ENCODE measurements at regions not wholly inside any gene's neighbourhood (a gene's known extent, or its start where the extent isn't known, plus 50 kb on each side); places are given as distances from the start of the nearest gene placed in this dataset.
"Not testable (repeated sequence)": the region's sequence is repeated elsewhere in the genome, so short reads cannot be mapped to it uniquely, and the experiment has no call there.

- DNase-seq (no peak), ATAC-seq (no peak)
- no peaks in the 10 kb centered on the region for H3K9me3 ChIP-seq (ENCODE audit: control insufficient read depth, low read length)
- H3K27me3 ChIP-seq (ENCODE audit: control insufficient read depth, insufficient read depth) = no peaks in the 10 kb centered on the region
- intact Hi-C loops (cut with DNase I) = no loop called here
- no peak overlapping the region for H3K27ac ChIP-seq (ENCODE audit: low read length)
- no peak overlapping the region for H3K4me3 ChIP-seq (ENCODE audit: low read length)
- no peaks in the 10 kb centered on the region for H3K4me1 ChIP-seq (ENCODE audit: control insufficient read depth, insufficient read depth, low read length)
- WGBS = 78% methylated on average over 1 of the region's 1 CpG
These were observed 255.1 kb upstream of the GK2 start for GRCh38 chr4:79663141-79663540.

- no peaks in the 10 kb centered on the region for H3K4me1 ChIP-seq (ENCODE audit: control insufficient read depth, insufficient read depth, low read length)
- no peaks in the 10 kb centered on the region for H3K9me3 ChIP-seq (ENCODE audit: control insufficient read depth, low read length)
- ATAC-seq (no peak), DNase-seq (no peak)
- 90% methylated on average over 3 of the region's 3 CpGs for WGBS
- no peak overlapping the region for H3K27ac ChIP-seq (ENCODE audit: low read length)
- no peak overlapping the region for H3K4me3 ChIP-seq (ENCODE audit: low read length)
- H3K27me3 ChIP-seq (ENCODE audit: control insufficient read depth, insufficient read depth) = no peaks in the 10 kb centered on the region
- intact Hi-C loops (cut with DNase I) = no loop called here
These were observed 254.6 kb upstream of the GK2 start for GRCh38 chr4:79662651-79663050.

GRCh38 chr4:79661196-79661595 lies 253.2 kb upstream of the GK2 start:
- intact Hi-C loops (cut with DNase I) = no loop called here
- DNase-seq (no peak), ATAC-seq (no peak)
- Histone ChIP-seq H3K4me3 (ENCODE audit: low read length) (no peak overlapping the region), H3K27ac (ENCODE audit: low read length) (no peak overlapping the region), H3K27me3 (ENCODE audit: control insufficient read depth, insufficient read depth) (no peaks in the 10 kb centered on the region), H3K4me1 (ENCODE audit: control insufficient read depth, insufficient read depth, low read length) (no peaks in the 10 kb centered on the region), H3K9me3 (ENCODE audit: control insufficient read depth, low read length) (no peaks in the 10 kb centered on the region)
- WGBS = 80% methylated on average over 2 of the region's 2 CpGs

- H3K4me3 ChIP-seq (ENCODE audit: low read length); ATAC-seq; H3K27ac ChIP-seq (ENCODE audit: low read length); intact Hi-C loops (cut with DNase I); H3K27me3 ChIP-seq (ENCODE audit: control insufficient read depth, insufficient read depth); H3K4me1 ChIP-seq (ENCODE audit: control insufficient read depth, insufficient read depth, low read length); DNase-seq; H3K9me3 ChIP-seq (ENCODE audit: control insufficient read depth, low read length): not testable (repeated sequence)
- WGBS = 63% methylated on average over 5 of the region's 5 CpGs
These were observed 251.4 kb upstream of the GK2 start for GRCh38 chr4:79659308-79659870.

GRCh38 chr4:79657379-79657778 lies 249.4 kb upstream of the GK2 start:
- no peak for ATAC-seq
- no peak for DNase-seq
- Histone ChIP-seq H3K9me3 (ENCODE audit: control insufficient read depth, low read length) (no peaks in the 10 kb centered on the region), H3K4me1 (ENCODE audit: control insufficient read depth, insufficient read depth, low read length) (no peaks in the 10 kb centered on the region), H3K27ac (ENCODE audit: low read length) (no peak overlapping the region), H3K27me3 (ENCODE audit: control insufficient read depth, insufficient read depth) (no peaks in the 10 kb centered on the region), H3K4me3 (ENCODE audit: low read length) (no peak overlapping the region)
- intact Hi-C loops (cut with DNase I) = no loop called here

- intact Hi-C loops (cut with DNase I) = no loop called here
- no peaks in the 10 kb centered on the region for H3K27me3 ChIP-seq (ENCODE audit: control insufficient read depth, insufficient read depth)
- DNase-seq = no peak
- ATAC-seq = no peak
- WGBS = 84% methylated on average over 5 of the region's 5 CpGs
- H3K4me1 ChIP-seq (ENCODE audit: control insufficient read depth, insufficient read depth, low read length) = no peaks in the 10 kb centered on the region
- H3K4me3 ChIP-seq (ENCODE audit: low read length) = no peak overlapping the region
- no peak overlapping the region for H3K27ac ChIP-seq (ENCODE audit: low read length)
- no peaks in the 10 kb centered on the region for H3K9me3 ChIP-seq (ENCODE audit: control insufficient read depth, low read length)
These were observed 245.8 kb upstream of the GK2 start for GRCh38 chr4:79653871-79654270.

GRCh38 chr4:79652738-79653137 lies 244.7 kb upstream of the GK2 start:
- H3K9me3 ChIP-seq (ENCODE audit: control insufficient read depth, low read length) = no peaks in the 10 kb centered on the region
- H3K4me1 ChIP-seq (ENCODE audit: control insufficient read depth, insufficient read depth, low read length) = no peaks in the 10 kb centered on the region
- H3K4me3 ChIP-seq (ENCODE audit: low read length) = no peak overlapping the region
- H3K27me3 ChIP-seq (ENCODE audit: control insufficient read depth, insufficient read depth) = no peaks in the 10 kb centered on the region
- ATAC-seq (no peak), DNase-seq (no peak)
- H3K27ac ChIP-seq (ENCODE audit: low read length) = no peak overlapping the region
- intact Hi-C loops (cut with DNase I) = no loop called here

- intact Hi-C loops (cut with DNase I) = no loop called here
- DNase-seq (no peak), ATAC-seq (peak; percentile 43 to 57)
- Histone ChIP-seq H3K27me3 (ENCODE audit: control insufficient read depth, insufficient read depth) (no peaks in the 10 kb centered on the region), H3K4me1 (ENCODE audit: control insufficient read depth, insufficient read depth, low read length) (no peaks in the 10 kb centered on the region), H3K9me3 (ENCODE audit: control insufficient read depth, low read length) (no peaks in the 10 kb centered on the region), H3K4me3 (ENCODE audit: low read length) (no peak overlapping the region), H3K27ac (ENCODE audit: low read length) (no peak overlapping the region)
- WGBS = 36% methylated on average over 4 of the region's 4 CpGs
These were observed 244.2 kb upstream of the GK2 start for GRCh38 chr4:79652232-79652631.

- intact Hi-C loops (cut with DNase I) = no loop called here
- no peak for ATAC-seq
These were observed 243.4 kb upstream of the GK2 start for GRCh38 chr4:79651456-79651855.

GRCh38 chr4:79650794-79651431 lies 242.9 kb upstream of the GK2 start:
- 68% methylated on average over 3 of the region's 3 CpGs for WGBS
- Histone ChIP-seq H3K27ac (ENCODE audit: low read length) (no peak overlapping the region), H3K4me1 (ENCODE audit: control insufficient read depth, insufficient read depth, low read length) (no peaks in the 10 kb centered on the region), H3K27me3 (ENCODE audit: control insufficient read depth, insufficient read depth) (no peaks in the 10 kb centered on the region), H3K9me3 (ENCODE audit: control insufficient read depth, low read length) (no peaks in the 10 kb centered on the region), H3K4me3 (ENCODE audit: low read length) (no peak overlapping the region)
- intact Hi-C loops (cut with DNase I) = no loop called here
- ATAC-seq (no peak), DNase-seq (no peak)

More at GRCh38 chr4:79651456-79651855, 243.4 kb upstream of the GK2 start:
- no peak for DNase-seq
- Histone ChIP-seq H3K27ac (ENCODE audit: low read length) (no peak overlapping the region), H3K4me1 (ENCODE audit: control insufficient read depth, insufficient read depth, low read length) (no peaks in the 10 kb centered on the region), H3K9me3 (ENCODE audit: control insufficient read depth, low read length) (no peaks in the 10 kb centered on the region), H3K4me3 (ENCODE audit: low read length) (no peak overlapping the region), H3K27me3 (ENCODE audit: control insufficient read depth, insufficient read depth) (no peaks in the 10 kb centered on the region)

- intact Hi-C loops (cut with DNase I) = no loop called here
- H3K27ac ChIP-seq (ENCODE audit: low read length) = no peak overlapping the region
- WGBS = 95% methylated on average over 2 of the region's 2 CpGs
These were observed 242.2 kb upstream of the GK2 start for GRCh38 chr4:79650217-79650616.

GRCh38 chr4:79645942-79646341 lies 237.9 kb upstream of the GK2 start:
- ATAC-seq (no peak), DNase-seq (no peak)
- no peak overlapping the region for H3K27ac ChIP-seq (ENCODE audit: low read length)
- no peaks in the 10 kb centered on the region for H3K4me1 ChIP-seq (ENCODE audit: control insufficient read depth, insufficient read depth, low read length)
- H3K4me3 ChIP-seq (ENCODE audit: low read length) = no peak overlapping the region
- no peaks in the 10 kb centered on the region for H3K27me3 ChIP-seq (ENCODE audit: control insufficient read depth, insufficient read depth)
- intact Hi-C loops (cut with DNase I) = no loop called here
- H3K9me3 ChIP-seq (ENCODE audit: control insufficient read depth, low read length) = no peaks in the 10 kb centered on the region
- WGBS = 64% methylated on average over 2 of the region's 2 CpGs

More at GRCh38 chr4:79650217-79650616, 242.2 kb upstream of the GK2 start:
- ATAC-seq (no peak), DNase-seq (no peak)
- H3K27me3 ChIP-seq (ENCODE audit: control insufficient read depth, insufficient read depth) = no peaks in the 10 kb centered on the region
- H3K4me3 ChIP-seq (ENCODE audit: low read length) = no peak overlapping the region
- H3K4me1 ChIP-seq (ENCODE audit: control insufficient read depth, insufficient read depth, low read length) = no peaks in the 10 kb centered on the region
- H3K9me3 ChIP-seq (ENCODE audit: control insufficient read depth, low read length) = no peaks in the 10 kb centered on the region
